Ishikawa (cell line): ENCODE measurements at regions not wholly inside any gene's neighbourhood (a gene's known extent, or its start where the extent isn't known, plus 50 kb on each side); places are given as distances from the start of the nearest gene placed in this dataset.

Source experiments
- CEBPB ChIP-seq: IDR thresholded peaks from 2 replicates; pipeline ENCODE4 v1.6.1; 2012
- CREB1 ChIP-seq: IDR thresholded peaks from 2 replicates; pipeline ENCODE4 v1.6.1; 2012; ENCODE audit warnings: low read depth
- EGR1 ChIP-seq: IDR thresholded peaks from 2 replicates; pipeline ENCODE4 v1.6.1; 2012
- EP300 ChIP-seq: IDR thresholded peaks from 2 replicates; pipeline ENCODE4 v1.6.1; 2012; ENCODE audit warnings: borderline replicate concordance
- FOXM1 ChIP-seq: IDR thresholded peaks from 2 replicates; pipeline ENCODE4 v1.6.1; 2012; ENCODE audit warnings: low read depth, borderline replicate concordance
- MAX ChIP-seq: IDR thresholded peaks from 2 replicates; pipeline ENCODE4 v1.6.1; 2012
- NFIC ChIP-seq: IDR thresholded peaks from 2 replicates; pipeline ENCODE4 v1.6.1; 2012
- RAD21 ChIP-seq: IDR thresholded peaks from 2 replicates; pipeline ENCODE4 v1.6.1; 2012; ENCODE audit warnings: low read depth
- TAF1 ChIP-seq: IDR thresholded peaks from 2 replicates; pipeline ENCODE4 v1.6.1; 2012; ENCODE audit warnings: low read depth, mild to moderate bottlenecking
- TCF12 ChIP-seq: IDR thresholded peaks from 2 replicates; pipeline ENCODE4 v1.6.1; 2012; ENCODE audit warnings: low read depth
- TEAD4 ChIP-seq: IDR thresholded peaks from 2 replicates; pipeline ENCODE4 v1.6.1; 2012
- USF1 ChIP-seq: IDR thresholded peaks from 2 replicates; pipeline ENCODE4 v1.6.1; 2012
- YY1 ChIP-seq: IDR thresholded peaks from 2 replicates; pipeline ENCODE4 v1.6.1; 2012; ENCODE audit warnings: low read depth
- ZBTB7A ChIP-seq: IDR thresholded peaks from 2 replicates; pipeline ENCODE4 v1.6.1; 2012; ENCODE audit warnings: low read depth
- TF ChIP-seq, protein P1 (sequence below): IDR thresholded peaks from 2 replicates; pipeline ENCODE4 v1.6.1; 2012; ENCODE audit warnings: low read depth, mild to moderate bottlenecking

DNA sequence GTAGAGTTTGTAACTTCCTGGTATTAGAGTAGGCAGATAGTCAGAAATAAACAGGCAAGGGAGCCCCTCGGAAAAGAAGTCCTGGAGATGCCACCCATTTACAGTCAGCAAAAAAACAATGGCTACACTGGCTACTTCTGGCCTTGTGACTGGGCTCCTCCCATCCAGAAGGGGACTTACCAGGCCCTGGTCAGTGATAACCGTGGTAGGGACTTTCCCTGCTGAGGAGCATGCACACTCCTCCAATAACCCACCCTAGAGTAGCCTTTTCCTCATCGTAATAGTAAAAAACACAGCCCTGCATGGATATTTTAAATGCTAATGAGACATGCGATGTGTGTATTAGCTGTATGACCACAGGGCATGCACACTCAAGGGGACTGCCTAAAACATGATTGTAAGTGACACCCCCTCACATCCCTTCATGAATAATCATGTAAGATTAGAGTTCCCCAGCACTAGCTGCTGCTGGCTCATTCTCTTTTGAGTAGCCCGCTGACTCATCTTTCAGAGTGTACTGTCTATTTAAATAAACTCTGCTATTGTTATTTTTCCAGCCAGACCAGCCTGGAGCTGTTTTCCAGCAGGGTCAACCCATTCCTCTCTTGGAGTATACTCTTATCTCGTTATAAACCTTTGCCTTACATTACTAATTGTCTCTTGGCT lies 413.8 kb upstream of the TMTC1 start:
- no peak for TF ChIP-seq RAD21
- no peak for TF ChIP-seq TCF12
- no peak for TF ChIP-seq NFIC
- no peak for TF ChIP-seq YY1
- TF ChIP-seq CREB1 = no peak
- TF ChIP-seq TEAD4 = no peak
- no peak for TF ChIP-seq FOXM1
- TF ChIP-seq TAF1 = no peak
- no peak for TF ChIP-seq USF1
- TF ChIP-seq EP300 = no peak

DNA sequence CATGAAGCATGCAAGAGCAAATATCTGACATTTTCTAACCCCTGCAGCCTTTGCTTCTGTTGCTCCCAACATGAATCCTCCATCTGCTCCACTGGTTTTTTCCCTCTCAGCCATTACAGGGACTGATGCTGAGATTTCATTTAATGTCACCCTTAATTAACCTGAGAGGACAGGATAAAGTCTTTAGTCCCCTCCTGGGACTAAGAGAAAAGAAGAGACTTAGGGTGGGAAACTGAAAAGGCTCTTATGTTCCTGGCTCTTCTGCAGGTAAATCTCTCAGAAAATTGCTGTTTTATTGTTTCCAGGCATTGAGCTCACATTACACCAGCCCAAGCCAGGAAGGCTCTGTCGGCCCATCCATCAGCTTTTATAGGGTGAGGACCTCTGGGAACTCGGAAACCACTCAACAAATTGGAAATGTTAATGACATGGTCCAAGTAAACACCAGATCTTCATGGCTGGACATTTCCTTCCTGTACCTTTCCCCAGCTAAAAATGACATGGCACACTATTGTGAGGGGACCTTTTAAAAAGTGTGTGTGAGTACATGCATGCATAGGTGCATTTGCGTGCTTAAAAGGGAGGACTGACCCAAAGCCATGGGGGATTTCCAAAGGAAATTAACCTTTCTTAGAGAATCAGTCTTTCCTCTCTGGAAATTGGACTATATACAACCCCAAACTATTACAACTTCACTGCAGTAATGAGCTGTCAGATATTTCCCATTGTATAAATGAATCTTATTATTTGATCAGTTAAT lies 408.1 kb upstream of the TMTC1 start:
- TF ChIP-seq TCF12 (no peak), RAD21 (no peak), NFIC (no peak), YY1 (no peak), CEBPB (no peak), MAX (no peak), USF1 (no peak), TEAD4 (no peak), EGR1 (no peak), CREB1 (no peak), FOXM1 (no peak), ZBTB7A (no peak), EP300 (no peak), TAF1 (no peak)
- TF ChIP-seq, protein P1, sequence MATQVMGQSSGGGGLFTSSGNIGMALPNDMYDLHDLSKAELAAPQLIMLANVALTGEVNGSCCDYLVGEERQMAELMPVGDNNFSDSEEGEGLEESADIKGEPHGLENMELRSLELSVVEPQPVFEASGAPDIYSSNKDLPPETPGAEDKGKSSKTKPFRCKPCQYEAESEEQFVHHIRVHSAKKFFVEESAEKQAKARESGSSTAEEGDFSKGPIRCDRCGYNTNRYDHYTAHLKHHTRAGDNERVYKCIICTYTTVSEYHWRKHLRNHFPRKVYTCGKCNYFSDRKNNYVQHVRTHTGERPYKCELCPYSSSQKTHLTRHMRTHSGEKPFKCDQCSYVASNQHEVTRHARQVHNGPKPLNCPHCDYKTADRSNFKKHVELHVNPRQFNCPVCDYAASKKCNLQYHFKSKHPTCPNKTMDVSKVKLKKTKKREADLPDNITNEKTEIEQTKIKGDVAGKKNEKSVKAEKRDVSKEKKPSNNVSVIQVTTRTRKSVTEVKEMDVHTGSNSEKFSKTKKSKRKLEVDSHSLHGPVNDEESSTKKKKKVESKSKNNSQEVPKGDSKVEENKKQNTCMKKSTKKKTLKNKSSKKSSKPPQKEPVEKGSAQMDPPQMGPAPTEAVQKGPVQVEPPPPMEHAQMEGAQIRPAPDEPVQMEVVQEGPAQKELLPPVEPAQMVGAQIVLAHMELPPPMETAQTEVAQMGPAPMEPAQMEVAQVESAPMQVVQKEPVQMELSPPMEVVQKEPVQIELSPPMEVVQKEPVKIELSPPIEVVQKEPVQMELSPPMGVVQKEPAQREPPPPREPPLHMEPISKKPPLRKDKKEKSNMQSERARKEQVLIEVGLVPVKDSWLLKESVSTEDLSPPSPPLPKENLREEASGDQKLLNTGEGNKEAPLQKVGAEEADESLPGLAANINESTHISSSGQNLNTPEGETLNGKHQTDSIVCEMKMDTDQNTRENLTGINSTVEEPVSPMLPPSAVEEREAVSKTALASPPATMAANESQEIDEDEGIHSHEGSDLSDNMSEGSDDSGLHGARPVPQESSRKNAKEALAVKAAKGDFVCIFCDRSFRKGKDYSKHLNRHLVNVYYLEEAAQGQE = no peak

DNA sequence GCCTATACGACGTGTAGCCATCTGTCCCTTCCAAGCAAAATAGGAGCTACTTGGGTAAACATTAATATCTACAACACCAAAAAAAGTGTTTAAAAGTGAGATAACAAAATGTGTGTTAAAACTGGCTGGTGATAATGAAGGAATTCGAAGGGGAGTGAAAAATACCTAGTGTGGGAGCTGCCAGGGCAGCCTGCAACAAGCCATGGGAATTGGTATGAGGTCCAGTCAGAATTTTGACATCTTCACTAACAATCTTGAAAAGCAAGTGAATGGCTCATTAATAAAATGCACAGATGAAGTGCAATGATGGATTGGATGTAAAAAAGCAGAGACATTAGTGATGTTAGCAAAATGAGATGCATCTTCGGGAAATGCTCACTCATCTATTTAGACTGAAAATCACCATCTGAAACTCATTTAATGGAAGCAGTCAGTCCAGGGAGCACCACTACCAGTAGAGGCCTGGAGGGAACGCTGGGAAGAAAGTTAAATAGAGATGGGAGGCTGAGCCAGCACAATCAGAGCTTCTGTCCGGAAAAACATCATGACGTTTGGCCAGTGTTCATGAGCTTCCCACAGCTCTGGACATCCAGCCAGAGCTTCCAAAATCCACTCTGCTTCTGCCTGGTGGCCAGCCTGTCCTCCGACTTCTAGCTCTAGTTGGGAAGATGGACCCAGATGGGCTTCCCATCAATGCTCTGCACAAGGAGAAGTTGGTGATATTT lies 405.0 kb upstream of the TMTC1 start:
- TF ChIP-seq TEAD4 (no peak), TCF12 (no peak)

- TF ChIP-seq, protein P1 = no peak
- TF ChIP-seq MAX = no peak
- TF ChIP-seq TCF12 = no peak
- TF ChIP-seq FOXM1 = no peak
- TF ChIP-seq TEAD4 = no peak
- TF ChIP-seq EGR1 = no peak
- no peak for TF ChIP-seq CREB1
- TF ChIP-seq YY1 = no peak
- TF ChIP-seq NFIC = no peak
- no peak for TF ChIP-seq RAD21
- TF ChIP-seq TAF1 = no peak
- no peak for TF ChIP-seq ZBTB7A
- TF ChIP-seq EP300 = no peak
- TF ChIP-seq CEBPB = no peak
- no peak for TF ChIP-seq USF1
These were observed 403.7 kb upstream of the TMTC1 start for GRCh38 chr12:30187426-30187825.

GRCh38 chr12:30181334-30181733 lies 397.6 kb upstream of the TMTC1 start:
- TF ChIP-seq FOXM1 = no peak
- TF ChIP-seq NFIC = no peak
- no peak for TF ChIP-seq USF1
- no peak for TF ChIP-seq TCF12
- no peak for TF ChIP-seq CREB1
- TF ChIP-seq MAX = no peak
- TF ChIP-seq RAD21 = no peak
- no peak for TF ChIP-seq TEAD4
- TF ChIP-seq, protein P1 = no peak
- no peak for TF ChIP-seq TAF1
- no peak for TF ChIP-seq EP300
- no peak for TF ChIP-seq CEBPB
- no peak for TF ChIP-seq ZBTB7A
- TF ChIP-seq EGR1 = no peak
- TF ChIP-seq YY1 = no peak
